HCT116 (cell line): ENCODE measurements at regions not wholly inside any gene's neighbourhood (a gene's known extent, or its start where the extent isn't known, plus 50 kb on each side); places are given as distances from the start of the nearest gene placed in this dataset.

ENCODE experiments used
- ATAC-seq: fragments of 200-7000 bp; cut with Tn5 transposase; 2 replicates; pipeline ENCODE4 v1.9.1; 2020; ENCODE audit warnings: mild to moderate bottlenecking, moderate library complexity
- BruUV-seq: library from RNA; stranded (reverse); fragments of 400-500 nt; replicated peaks from 2 replicates; lab custom pipeline; 2021; lab: Mats Ljungman, UMichigan
- CTCF ChIA-PET: fragments of 300-600 bp; sonication (Branson Sonifier 250); formaldehyde crosslinking; loops from one replicate; lab custom pipeline; 2021; ENCODE audit warnings: antibody characterized with exemption; lab: Charles Lee
- POLR2A ChIA-PET: fragments of 300-600, 350-600 bp; sonication (Branson Sonifier 250); formaldehyde crosslinking; loops from one replicate; lab custom pipeline; 2021; ENCODE audit warnings: antibody characterized with exemption; lab: Charles Lee
- RAD21 ChIA-PET, 2 experiments: fragments of 300-600 bp; sonication (Branson Sonifier 250); formaldehyde crosslinking; loops; one replicate each; lab custom pipeline; 2023; ENCODE audit warnings: low total read pairs in 2 of 2; ENCODE audit not compliant: uncharacterized antibody in 2 of 2, unreplicated experiment in 2 of 2, low non-redundant PET in 1 of 2; lab: Charles Lee
- DNase-seq: peaks from one replicate; pipeline ENCODE4 v3.0.0-alpha.2; 2010; ENCODE audit warnings: low read depth, low spot score
- H2AFZ ChIP-seq: fragments of 200-600 bp; shearing (Covaris generic), sonication (generic); 2 replicates; pipeline ENCODE4 v1.6.1; 2017; ENCODE audit warnings: low read depth, mixed run types, mixed read lengths, antibody characterized with exemption, low read length; ENCODE audit not compliant: poor library complexity, severe bottlenecking
- H3K27ac ChIP-seq: 2 replicates; pipeline ENCODE4 v1.5.1; 2012; ENCODE audit warnings: low read depth, low read length
- H3K27me3 ChIP-seq: fragments of 200-600 bp; sonication (generic); 2 replicates; pipeline ENCODE4 v1.6.1; 2016; ENCODE audit warnings: mixed run types, low read length, mixed read lengths; ENCODE audit not compliant: insufficient read depth
- H3K36me3 ChIP-seq, 2 experiments: fragments of 200-500 bp in 1 of 2; fragments of 200-600 bp in 1 of 2; sonication (Bioruptor generic) in 1 of 2; sonication (generic) in 1 of 2; 2 replicates each; pipeline versions ENCODE4 v1.5.1 to v1.6.1; 2014 to 2016; ENCODE audit warnings: low read length in 2 of 2, inconsistent platforms in 1 of 2, mixed read lengths in 1 of 2, mixed run types in 1 of 2; ENCODE audit not compliant: insufficient read depth in 2 of 2, control insufficient read depth in 1 of 2
- H3K4me1 ChIP-seq, 2 experiments: fragments of 200-600 bp in 1 of 2; sonication (generic) in 1 of 2; 2 replicates each; pipeline versions ENCODE4 v1.5.1 to v1.6.1; 2012 to 2017; ENCODE audit warnings: low read length in 2 of 2, inconsistent platforms in 1 of 2, mild to moderate bottlenecking in 1 of 2, mixed read lengths in 1 of 2, mixed run types in 1 of 2, moderate library complexity in 1 of 2; ENCODE audit not compliant: insufficient read depth in 2 of 2, control insufficient read depth in 1 of 2
- H3K4me2 ChIP-seq: fragments of 200-600 bp; sonication (generic); 2 replicates; pipeline ENCODE4 v1.6.1; 2017; ENCODE audit warnings: mixed run types, low read length, mixed read lengths
- H3K4me3 ChIP-seq, 2 experiments: fragments of 200-600 bp in 1 of 2; sonication (generic) in 1 of 2; replicated peaks in 1 of 2; 2 replicates each; pipeline ENCODE4 v1.5.1; 2011 to 2016; ENCODE audit warnings: low read length in 2 of 2, control low read depth in 1 of 2, low read depth in 1 of 2, mild to moderate bottlenecking in 1 of 2, mixed read lengths in 1 of 2, mixed run types in 1 of 2
- H3K79me2 ChIP-seq: fragments of 200-600 bp; sonication (generic); 2 replicates; pipeline ENCODE4 v1.6.1; 2017; ENCODE audit warnings: mild to moderate bottlenecking, mixed run types, low read length, moderate library complexity, mixed read lengths; ENCODE audit not compliant: insufficient read depth
- H3K9ac ChIP-seq: fragments of 200-600 bp; sonication (generic); 2 replicates; pipeline ENCODE4 v1.6.1; 2016; ENCODE audit warnings: low read length, mixed read lengths
- H3K9me2 ChIP-seq: fragments of 200-600 bp; sonication (generic), shearing (Covaris generic); 2 replicates; pipeline ENCODE4 v1.6.1; 2017; ENCODE audit warnings: mixed run types, mild to moderate bottlenecking, moderate library complexity; ENCODE audit not compliant: insufficient read depth
- H3K9me3 ChIP-seq, 2 experiments: fragments of 200-500 bp in 1 of 2; fragments of 200-600 bp in 1 of 2; sonication (Bioruptor generic) in 1 of 2; sonication (generic) in 1 of 2; 2 replicates each; pipeline ENCODE4 v1.6.1; 2014 to 2017; ENCODE audit warnings: low read length in 2 of 2, mixed read lengths in 2 of 2, inconsistent platforms in 1 of 2, low read depth in 1 of 2, mild to moderate bottlenecking in 1 of 2, mixed run types in 1 of 2, moderate library complexity in 1 of 2; ENCODE audit not compliant: control insufficient read depth in 1 of 2, insufficient read depth in 1 of 2
- H4K20me1 ChIP-seq: fragments of 200-600 bp; sonication (generic), shearing (Covaris generic); 2 replicates; pipeline ENCODE4 v1.6.1; 2017; ENCODE audit warnings: mixed run types, mild to moderate bottlenecking, moderate library complexity; ENCODE audit not compliant: insufficient read depth
- FOSL1 ChIP-seq: IDR thresholded peaks from 2 replicates; pipeline ENCODE4 v1.6.1; 2012; ENCODE audit warnings: low read depth
- JUND ChIP-seq: IDR thresholded peaks from 2 replicates; pipeline ENCODE4 v1.6.1; 2012
- YY1 ChIP-seq: IDR thresholded peaks from 2 replicates; pipeline ENCODE4 v1.6.1; 2011; ENCODE audit warnings: low read length, low read depth, moderate library complexity, mild to moderate bottlenecking; ENCODE audit not compliant: insufficient replicate concordance; ENCODE audit errors: extremely low read depth
- ZFX ChIP-seq: fragments of 450-650 bp; IDR thresholded peaks from 2 replicates; pipeline ENCODE4 v1.6.1; 2017
- intact Hi-C: fragments of 100-400 bp; cut with micrococcal nuclease; formaldehyde crosslinking; loops from 2 replicates; pipeline ENCODE4 v1.10.0; 2022
- TF ChIP-seq, protein P1 (sequence below): IDR thresholded peaks from 2 replicates; pipeline ENCODE4 v1.6.1; 2012
- TF ChIP-seq, protein P2 (sequence below): IDR thresholded peaks from 2 replicates; pipeline ENCODE4 v1.6.1; 2012

DNA sequence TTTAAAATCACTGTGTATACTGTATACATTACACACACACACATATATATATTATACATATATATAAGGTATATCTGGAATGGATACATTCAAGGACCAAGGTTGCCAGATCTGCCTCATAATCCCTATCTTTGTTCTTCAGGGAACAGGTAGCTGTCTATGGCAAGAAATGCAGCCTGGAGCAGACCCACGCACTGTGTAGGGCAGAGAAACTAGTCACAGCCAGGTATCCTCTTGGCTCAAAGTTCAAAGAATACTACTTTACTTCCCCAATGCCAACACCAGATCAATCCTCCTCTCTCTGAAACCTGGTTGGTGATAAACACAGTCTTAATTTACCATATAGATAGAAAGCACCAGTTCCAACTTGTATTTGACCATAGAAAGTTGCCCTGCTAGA, 313.6 kb downstream of the PRELID2 start:
- no peak for TF ChIP-seq JUND
- no peak for TF ChIP-seq YY1
- TF ChIP-seq, protein P1, sequence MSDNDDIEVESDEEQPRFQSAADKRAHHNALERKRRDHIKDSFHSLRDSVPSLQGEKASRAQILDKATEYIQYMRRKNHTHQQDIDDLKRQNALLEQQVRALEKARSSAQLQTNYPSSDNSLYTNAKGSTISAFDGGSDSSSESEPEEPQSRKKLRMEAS, result no peak
- TF ChIP-seq FOSL1, result no peak
- no peak for TF ChIP-seq ZFX
- TF ChIP-seq, all 23 proteins: peak for 0
- no peaks in the 10 kb centered on the region for H3K9me3 ChIP-seq
- no TSS peak for BruUV-seq
- ChIA-PET POLR2A (no interaction called here), RAD21 (no interaction called here), CTCF (no interaction called here)
- no peaks in the 10 kb centered on the region for H3K9me2 ChIP-seq
- H3K4me2 ChIP-seq, result no peak overlapping the region
- H3K79me2 ChIP-seq, result no peaks in the 10 kb centered on the region
- no peaks in the 10 kb centered on the region for H3K27me3 ChIP-seq
- H2AFZ ChIP-seq, result no peak overlapping the region
- no peaks in the 10 kb centered on the region for H3K4me1 ChIP-seq
- H3K36me3 ChIP-seq, result no peaks in the 10 kb centered on the region
- H3K27ac ChIP-seq, result no peak overlapping the region
- H4K20me1 ChIP-seq, result no peaks in the 10 kb centered on the region
- no peak for DNase-seq
- no peak overlapping the region for H3K4me3 ChIP-seq
- intact Hi-C loops, result no loop called here
- H3K9ac ChIP-seq, result no peak overlapping the region
- no peak for ATAC-seq

- TF ChIP-seq, protein P2, sequence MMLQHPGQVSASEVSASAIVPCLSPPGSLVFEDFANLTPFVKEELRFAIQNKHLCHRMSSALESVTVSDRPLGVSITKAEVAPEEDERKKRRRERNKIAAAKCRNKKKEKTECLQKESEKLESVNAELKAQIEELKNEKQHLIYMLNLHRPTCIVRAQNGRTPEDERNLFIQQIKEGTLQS, result no peak
- Histone ChIP-seq H3K4me2 (no peak overlapping the region), H3K9me3 (no peaks in the 10 kb centered on the region), H3K27ac (no peak overlapping the region), H3K79me2 (no peaks in the 10 kb centered on the region), H3K36me3 (no peaks in the 10 kb centered on the region), H3K4me3 (no peak overlapping the region), H3K4me1 (no peaks in the 10 kb centered on the region), H4K20me1 (no peaks in the 10 kb centered on the region), H3K9me2 (no peaks in the 10 kb centered on the region), H3K9ac (no peak overlapping the region), H3K27me3 (no peaks in the 10 kb centered on the region), H2AFZ (no peak overlapping the region)
- DNase-seq (no peak), ATAC-seq (no peak)
- ChIA-PET POLR2A (no interaction called here), RAD21 (no interaction called here), CTCF (no interaction called here)
- no TSS peak for BruUV-seq
- intact Hi-C loops, result no loop called here
These were observed 314.1 kb downstream of the PRELID2 start for GRCh38 chr5:145521066-145521465.
